ENCODE measurements at regions not wholly inside any gene's neighbourhood (a gene's known extent, or its start where the extent isn't known, plus 50 kb on each side); places are given as distances from the start of the nearest gene placed in this dataset.
"Not testable (repeated sequence)": the region's sequence is repeated elsewhere in the genome, so short reads cannot be mapped to it uniquely, and the experiment has no call there.

DNA sequence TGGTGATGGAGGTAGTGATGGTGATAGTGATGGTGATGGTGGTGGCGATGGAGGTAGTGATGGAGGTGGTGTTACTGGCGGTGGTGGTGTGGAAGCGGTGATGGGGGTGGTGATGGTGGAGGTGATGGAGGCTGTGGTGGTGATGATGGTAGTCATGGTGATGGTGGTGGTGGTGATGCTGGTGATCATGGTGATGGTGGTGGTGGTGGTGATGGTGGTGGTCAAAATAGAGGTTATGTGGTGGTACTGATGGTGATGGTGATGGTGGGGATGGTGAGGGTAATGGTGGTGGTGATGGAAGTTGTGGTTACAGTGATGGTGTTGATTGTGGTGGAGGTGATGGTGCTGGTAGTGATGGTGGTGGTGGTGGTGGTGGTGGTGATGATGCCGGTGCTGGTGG lies 199.2 kb downstream of the IGLL1 start:
- DNase-seq, result no peak
- peaks cover 8% of the 10 kb centered on the region for H3K36me3 Mint-ChIP-seq (ENCODE audit: unreplicated experiment)
- H3K9me3 Mint-ChIP-seq (ENCODE audit: unreplicated experiment), result peaks cover 7% of the 10 kb centered on the region
- TF ChIP-seq, protein P1, sequence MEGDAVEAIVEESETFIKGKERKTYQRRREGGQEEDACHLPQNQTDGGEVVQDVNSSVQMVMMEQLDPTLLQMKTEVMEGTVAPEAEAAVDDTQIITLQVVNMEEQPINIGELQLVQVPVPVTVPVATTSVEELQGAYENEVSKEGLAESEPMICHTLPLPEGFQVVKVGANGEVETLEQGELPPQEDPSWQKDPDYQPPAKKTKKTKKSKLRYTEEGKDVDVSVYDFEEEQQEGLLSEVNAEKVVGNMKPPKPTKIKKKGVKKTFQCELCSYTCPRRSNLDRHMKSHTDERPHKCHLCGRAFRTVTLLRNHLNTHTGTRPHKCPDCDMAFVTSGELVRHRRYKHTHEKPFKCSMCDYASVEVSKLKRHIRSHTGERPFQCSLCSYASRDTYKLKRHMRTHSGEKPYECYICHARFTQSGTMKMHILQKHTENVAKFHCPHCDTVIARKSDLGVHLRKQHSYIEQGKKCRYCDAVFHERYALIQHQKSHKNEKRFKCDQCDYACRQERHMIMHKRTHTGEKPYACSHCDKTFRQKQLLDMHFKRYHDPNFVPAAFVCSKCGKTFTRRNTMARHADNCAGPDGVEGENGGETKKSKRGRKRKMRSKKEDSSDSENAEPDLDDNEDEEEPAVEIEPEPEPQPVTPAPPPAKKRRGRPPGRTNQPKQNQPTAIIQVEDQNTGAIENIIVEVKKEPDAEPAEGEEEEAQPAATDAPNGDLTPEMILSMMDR (IDR thresholded peaks at IDR 0.05; ENCODE audit: partially characterized antibody, unreplicated experiment), result no peak
- H3K27me3 Mint-ChIP-seq (ENCODE audit: unreplicated experiment), result peaks cover 9% of the 10 kb centered on the region
- no peak overlapping the region for H3K4me3 Mint-ChIP-seq (ENCODE audit: unreplicated experiment)
- H3K4me1 Mint-ChIP-seq (ENCODE audit: low read depth, unreplicated experiment), result peaks cover 13% of the 10 kb centered on the region
- H3K27ac Mint-ChIP-seq (ENCODE audit: unreplicated experiment), result no peak overlapping the region

DNA sequence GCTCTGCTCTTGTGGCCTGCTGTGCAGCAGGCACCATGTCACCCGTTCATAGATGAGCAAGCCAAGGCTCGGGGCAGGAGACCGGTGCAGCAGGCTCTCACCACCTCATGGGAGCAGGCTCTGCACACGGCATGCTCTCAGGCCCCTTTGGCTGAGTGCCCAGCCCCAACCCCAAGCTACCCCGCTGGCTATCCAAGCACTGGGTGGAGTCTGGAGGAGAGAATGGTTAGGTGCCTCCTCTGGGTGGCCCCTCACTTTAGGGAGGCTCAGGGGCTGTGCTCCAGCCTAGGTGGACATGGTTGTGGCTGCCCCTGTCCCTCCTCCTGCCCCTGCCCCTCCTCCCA lies 199.9 kb downstream of the IGLL1 start:
- Mint-ChIP-seq H3K4me1 (ENCODE audit: low read depth, unreplicated experiment) (peaks cover 11% of the 10 kb centered on the region), H3K4me3 (ENCODE audit: unreplicated experiment) (no peak overlapping the region), H3K27me3 (ENCODE audit: unreplicated experiment) (peaks cover 12% of the 10 kb centered on the region), H3K9me3 (ENCODE audit: unreplicated experiment) (peaks cover 10% of the 10 kb centered on the region), H3K36me3 (ENCODE audit: unreplicated experiment) (peaks cover 15% of the 10 kb centered on the region), H3K27ac (ENCODE audit: unreplicated experiment) (no peak overlapping the region)
- TF ChIP-seq, protein P1 (IDR thresholded peaks at IDR 0.05; ENCODE audit: partially characterized antibody, unreplicated experiment), result no peak
- no peak for DNase-seq

DNA sequence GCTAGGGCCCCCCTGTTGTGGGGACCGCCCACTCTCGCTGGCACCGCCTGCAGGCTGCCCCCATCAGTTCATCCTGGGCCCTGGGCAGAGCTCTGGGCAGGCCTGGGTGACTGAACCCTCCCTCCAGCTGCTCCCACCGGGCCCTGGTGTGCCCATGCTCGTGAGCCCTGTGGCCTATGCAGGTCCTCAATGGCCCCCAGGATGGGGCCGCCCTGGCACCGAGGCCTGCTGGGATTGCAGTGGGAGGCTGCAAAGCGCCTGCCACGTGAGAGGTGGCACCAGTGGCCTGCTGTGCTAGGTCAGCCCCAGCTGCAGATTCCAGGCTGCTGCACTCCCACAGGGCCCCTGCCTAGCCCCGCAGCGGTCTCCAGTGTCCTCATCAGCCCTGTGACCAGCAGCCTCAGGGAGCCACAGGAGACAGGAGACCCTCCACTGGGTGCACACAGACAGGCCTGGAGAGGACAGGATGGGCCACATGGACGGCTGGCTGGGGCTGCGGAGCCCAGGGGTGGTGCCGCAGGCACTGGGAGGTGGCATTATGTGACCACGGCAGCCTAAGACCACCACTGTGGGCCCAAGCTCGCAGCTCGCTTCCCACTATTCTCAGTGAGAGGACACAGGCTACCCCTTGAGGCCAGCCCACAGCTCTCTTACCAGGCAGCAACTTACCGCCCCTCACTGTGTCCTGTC lies 199.4 kb downstream of the BCR start:
- H3K4me1 Mint-ChIP-seq (ENCODE audit: low read depth, unreplicated experiment), result peaks cover 11% of the 10 kb centered on the region
- H3K4me3 Mint-ChIP-seq (ENCODE audit: unreplicated experiment); H3K27ac Mint-ChIP-seq (ENCODE audit: unreplicated experiment); DNase-seq: not testable (repeated sequence)
- H3K36me3 Mint-ChIP-seq (ENCODE audit: unreplicated experiment), result peaks cover 16% of the 10 kb centered on the region
- H3K9me3 Mint-ChIP-seq (ENCODE audit: unreplicated experiment), result peaks cover 11% of the 10 kb centered on the region
- H3K27me3 Mint-ChIP-seq (ENCODE audit: unreplicated experiment), result peaks cover 15% of the 10 kb centered on the region

DNA sequence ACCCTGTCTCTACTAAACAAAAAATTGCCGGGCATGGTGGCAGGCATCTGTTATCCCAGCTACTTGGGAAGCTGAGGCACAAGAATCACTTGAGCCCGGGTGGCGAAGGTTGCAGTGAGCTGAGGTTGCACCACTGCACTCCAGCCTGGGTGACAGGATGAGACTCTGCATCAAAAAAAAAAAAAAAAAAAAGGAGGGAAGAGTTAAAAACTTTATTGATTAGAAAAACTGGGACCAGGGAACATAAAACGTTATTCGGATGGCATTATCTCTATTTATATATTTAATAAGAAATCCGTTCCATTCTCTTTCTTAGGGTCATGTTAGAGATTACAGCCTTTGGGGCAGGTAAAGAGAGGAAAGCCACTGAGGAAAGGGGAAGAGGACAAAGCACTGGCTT lies 197.5 kb downstream of the BCR start:
- no peak for DNase-seq
- Mint-ChIP-seq H3K27me3 (ENCODE audit: unreplicated experiment) (peaks cover 14% of the 10 kb centered on the region), H3K9me3 (ENCODE audit: unreplicated experiment) (peaks cover 4% of the 10 kb centered on the region), H3K27ac (ENCODE audit: unreplicated experiment) (no peak overlapping the region), H3K4me1 (ENCODE audit: low read depth, unreplicated experiment) (no peaks in the 10 kb centered on the region), H3K4me3 (ENCODE audit: unreplicated experiment) (no peak overlapping the region), H3K36me3 (ENCODE audit: unreplicated experiment) (peaks cover 16% of the 10 kb centered on the region)
- TF ChIP-seq, protein P1 (IDR thresholded peaks at IDR 0.05; ENCODE audit: partially characterized antibody, unreplicated experiment), result no peak

DNA sequence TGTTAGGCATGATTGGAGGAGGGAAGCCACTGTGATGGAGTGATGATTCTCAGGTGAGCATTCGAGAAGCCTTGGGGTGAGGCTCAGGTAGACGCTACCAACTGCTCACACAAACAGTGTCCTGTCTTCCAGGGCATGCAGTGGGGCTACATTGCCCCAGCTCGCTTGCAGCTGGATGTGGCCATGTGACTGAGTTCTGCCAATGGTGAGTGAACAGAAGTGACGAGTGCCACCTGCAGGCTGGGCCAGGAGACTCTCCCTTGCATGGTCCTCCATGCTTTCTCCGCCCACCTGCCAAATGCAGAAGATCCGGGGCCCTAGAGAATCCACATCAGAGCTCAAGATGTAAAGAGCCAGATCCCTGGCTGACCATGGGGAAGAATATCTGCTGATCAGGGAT lies 195.9 kb downstream of the BCR start:
- Mint-ChIP-seq H3K4me1 (ENCODE audit: low read depth, unreplicated experiment) (no peaks in the 10 kb centered on the region), H3K36me3 (ENCODE audit: unreplicated experiment) (peaks cover 15% of the 10 kb centered on the region), H3K9me3 (ENCODE audit: unreplicated experiment) (peaks cover 4% of the 10 kb centered on the region), H3K27ac (ENCODE audit: unreplicated experiment) (no peak overlapping the region), H3K4me3 (ENCODE audit: unreplicated experiment) (no peak overlapping the region), H3K27me3 (ENCODE audit: unreplicated experiment) (peaks cover 14% of the 10 kb centered on the region)
- TF ChIP-seq, protein P1 (IDR thresholded peaks at IDR 0.05; ENCODE audit: partially characterized antibody, unreplicated experiment), result no peak
- no peak for DNase-seq

Measured in glutamatergic neuron (in vitro differentiated cells).